Smooth muscle cell (in vitro differentiated cells): ENCODE measurements at regions not wholly inside any gene's neighbourhood (a gene's known extent, or its start where the extent isn't known, plus 50 kb on each side); places are given as distances from the start of the nearest gene placed in this dataset.

Experiments
- DNase-seq: peaks from one replicate; lab custom pipeline; 2025; ENCODE audit not compliant: unreplicated experiment; lab: John Stamatoyannopoulos, UW
- H2AFZ ChIP-seq: fragments of 200-600 bp; sonication (generic); 2 replicates; pipeline ENCODE4 v1.6.0; 2016; ENCODE audit warnings: antibody characterized with exemption, low read depth, mild to moderate bottlenecking
- H3F3A ChIP-seq: fragments of 200-600 bp; sonication (generic); 2 replicates; pipeline ENCODE4 v1.6.0; 2017; ENCODE audit warnings: antibody characterized with exemption, low read depth
- H3K27ac ChIP-seq: fragments of 200-600 bp; sonication (generic); 2 replicates; pipeline ENCODE4 v1.5.1; 2016; ENCODE audit warnings: low read depth, mild to moderate bottlenecking
- H3K27me3 ChIP-seq: fragments of 200-600 bp; sonication (generic); 2 replicates; pipeline ENCODE4 v1.6.1; 2016; ENCODE audit warnings: low read depth, mild to moderate bottlenecking
- H3K36me3 ChIP-seq: fragments of 200-600 bp; sonication (generic); 2 replicates; pipeline ENCODE4 v1.5.1; 2016; ENCODE audit warnings: low read depth
- H3K4me1 ChIP-seq: fragments of 200-600 bp; sonication (generic); 2 replicates; pipeline ENCODE4 v1.5.1; 2016; ENCODE audit warnings: low read depth
- H3K4me2 ChIP-seq: fragments of 200-600 bp; sonication (generic); 2 replicates; pipeline ENCODE4 v1.6.0; 2016; ENCODE audit warnings: mild to moderate bottlenecking
- H3K4me3 ChIP-seq: fragments of 200-600 bp; sonication (generic); 2 replicates; pipeline ENCODE4 v1.5.1; 2016; ENCODE audit warnings: mild to moderate bottlenecking
- H3K79me2 ChIP-seq: fragments of 200-600 bp; sonication (generic); 2 replicates; pipeline ENCODE4 v1.6.0; 2016; ENCODE audit warnings: low read depth, mild to moderate bottlenecking
- H3K9ac ChIP-seq: fragments of 200-600 bp; sonication (generic); 2 replicates; pipeline ENCODE4 v1.6.0; 2016; ENCODE audit warnings: low read depth
- H3K9me3 ChIP-seq: fragments of 200-600 bp; sonication (generic); replicated peaks from 2 replicates; pipeline ENCODE4 v1.5.1; 2016; ENCODE audit warnings: low read depth
- H4K20me1 ChIP-seq: fragments of 200-600 bp; sonication (generic); 2 replicates; pipeline ENCODE4 v1.6.0; 2016; ENCODE audit warnings: low read depth
- WGBS: methylation state at CpG from one replicate; pipeline ENCODE4 v1.1.7; 2016; ENCODE audit warnings: low lambda C conversion rate; 5-methylcytosine and 5-hydroxymethylcytosine counted together
- TF ChIP-seq, protein P1 (sequence below): fragments of 200-600 bp; sonication (generic); IDR thresholded peaks from 2 replicates; pipeline ENCODE4 v1.5.1; 2017; ENCODE audit warnings: borderline replicate concordance, mild to moderate bottlenecking, antibody characterized with exemption; ENCODE audit not compliant: insufficient read depth, poor library complexity, severe bottlenecking

- TF ChIP-seq, protein P1, sequence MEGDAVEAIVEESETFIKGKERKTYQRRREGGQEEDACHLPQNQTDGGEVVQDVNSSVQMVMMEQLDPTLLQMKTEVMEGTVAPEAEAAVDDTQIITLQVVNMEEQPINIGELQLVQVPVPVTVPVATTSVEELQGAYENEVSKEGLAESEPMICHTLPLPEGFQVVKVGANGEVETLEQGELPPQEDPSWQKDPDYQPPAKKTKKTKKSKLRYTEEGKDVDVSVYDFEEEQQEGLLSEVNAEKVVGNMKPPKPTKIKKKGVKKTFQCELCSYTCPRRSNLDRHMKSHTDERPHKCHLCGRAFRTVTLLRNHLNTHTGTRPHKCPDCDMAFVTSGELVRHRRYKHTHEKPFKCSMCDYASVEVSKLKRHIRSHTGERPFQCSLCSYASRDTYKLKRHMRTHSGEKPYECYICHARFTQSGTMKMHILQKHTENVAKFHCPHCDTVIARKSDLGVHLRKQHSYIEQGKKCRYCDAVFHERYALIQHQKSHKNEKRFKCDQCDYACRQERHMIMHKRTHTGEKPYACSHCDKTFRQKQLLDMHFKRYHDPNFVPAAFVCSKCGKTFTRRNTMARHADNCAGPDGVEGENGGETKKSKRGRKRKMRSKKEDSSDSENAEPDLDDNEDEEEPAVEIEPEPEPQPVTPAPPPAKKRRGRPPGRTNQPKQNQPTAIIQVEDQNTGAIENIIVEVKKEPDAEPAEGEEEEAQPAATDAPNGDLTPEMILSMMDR: no peak
- 37% methylated on average over 1 of the region's 1 CpG for WGBS
- Histone ChIP-seq H3K9me3 (no peaks in the 10 kb centered on the region), H3K4me1 (peaks cover 11% of the 10 kb centered on the region), H3K27ac (no peak overlapping the region), H3K36me3 (no peaks in the 10 kb centered on the region), H3K9ac (no peak overlapping the region), H3F3A (no peaks in the 10 kb centered on the region), H4K20me1 (no peaks in the 10 kb centered on the region), H3K4me2 (no peak overlapping the region), H3K4me3 (no peak overlapping the region), H3K79me2 (no peaks in the 10 kb centered on the region), H2AFZ (no peak overlapping the region), H3K27me3 (no peaks in the 10 kb centered on the region)
- no peak for DNase-seq
Observed at GRCh38 chr11:15341587-15341986, 226.9 kb downstream of the INSC start.

DNA sequence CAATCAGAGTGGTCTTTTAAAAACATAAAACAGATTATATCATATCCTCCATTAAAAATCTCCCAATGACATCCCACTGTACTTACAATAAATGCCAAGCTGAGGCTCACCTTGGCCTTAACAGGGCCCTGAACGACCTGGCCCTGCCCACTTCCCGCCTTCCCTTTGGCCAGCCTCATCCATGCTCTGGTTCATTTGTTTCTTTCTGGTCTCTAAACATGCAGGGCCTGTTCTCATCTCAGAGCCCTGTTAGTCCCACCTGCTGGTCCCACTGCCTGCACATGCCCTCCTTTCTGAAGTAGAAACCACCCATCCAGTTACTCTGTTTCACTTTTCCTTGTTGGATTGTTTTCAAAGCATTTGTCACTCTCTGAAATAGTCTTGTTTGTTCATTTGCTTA, 227.4 kb downstream of the INSC start:
- Histone ChIP-seq H3K4me2 (no peak overlapping the region), H3K4me3 (no peak overlapping the region), H3F3A (no peaks in the 10 kb centered on the region), H2AFZ (no peak overlapping the region), H3K36me3 (no peaks in the 10 kb centered on the region), H3K27me3 (no peaks in the 10 kb centered on the region), H3K4me1 (peaks cover 11% of the 10 kb centered on the region), H3K9ac (no peak overlapping the region), H3K79me2 (no peaks in the 10 kb centered on the region), H4K20me1 (no peaks in the 10 kb centered on the region), H3K9me3 (no peaks in the 10 kb centered on the region), H3K27ac (no peak overlapping the region)
- DNase-seq: no peak
- 64% methylated on average over 2 of the region's 2 CpGs for WGBS
- TF ChIP-seq, protein P1: no peak

- Histone ChIP-seq H3K27ac (no peak overlapping the region), H3K4me3 (no peak overlapping the region), H3K4me1 (peaks cover 2% of the 10 kb centered on the region), H3K79me2 (no peaks in the 10 kb centered on the region), H2AFZ (no peak overlapping the region), H3K27me3 (no peaks in the 10 kb centered on the region), H3K36me3 (no peaks in the 10 kb centered on the region), H4K20me1 (no peaks in the 10 kb centered on the region), H3F3A (no peaks in the 10 kb centered on the region), H3K9me3 (no peaks in the 10 kb centered on the region), H3K9ac (no peak overlapping the region), H3K4me2 (no peak overlapping the region)
- TF ChIP-seq, protein P1: no peak
- DNase-seq: no peak
- WGBS: 33% methylated on average over 4 of the region's 4 CpGs
Observed at GRCh38 chr11:15346907-15347306, 232.2 kb downstream of the INSC start.

GRCh38 chr11:15347969-15348734, 233.4 kb downstream of the INSC start:
- H3K9me3 ChIP-seq: no peaks in the 10 kb centered on the region
- no peak overlapping the region for H3K4me3 ChIP-seq
- H3K4me2 ChIP-seq: no peak overlapping the region
- H4K20me1 ChIP-seq: no peaks in the 10 kb centered on the region
- DNase-seq: no peak
- no peak overlapping the region for H3K27ac ChIP-seq
- H3K9ac ChIP-seq: no peak overlapping the region
- WGBS: 80% methylated on average over 2 of the region's 2 CpGs
- no peaks in the 10 kb centered on the region for H3K79me2 ChIP-seq
- TF ChIP-seq, protein P1: no peak
- H3F3A ChIP-seq: no peaks in the 10 kb centered on the region
- H3K4me1 ChIP-seq: no peaks in the 10 kb centered on the region
- no peaks in the 10 kb centered on the region for H3K36me3 ChIP-seq
- H2AFZ ChIP-seq: no peak overlapping the region
- H3K27me3 ChIP-seq: no peaks in the 10 kb centered on the region
